HFFc6 (cell line): ENCODE measurements at regions not wholly inside any gene's neighbourhood (a gene's known extent, or its start where the extent isn't known, plus 50 kb on each side); places are given as distances from the start of the nearest gene placed in this dataset.
"Not testable (repeated sequence)": the region's sequence is repeated elsewhere in the genome, so short reads cannot be mapped to it uniquely, and the experiment has no call there.

Experiments
- DNase-seq: peaks from one replicate; pipeline ENCODE4 v3.0.0-alpha.2; 2018
- H3K27ac Mint-ChIP-seq: 2 replicates; pipeline ENCODE4 v1.8.0; 2020; ENCODE audit warnings: mild to moderate bottlenecking, mixed read lengths
- H3K27me3 Mint-ChIP-seq: 2 replicates; pipeline ENCODE4 v1.8.0; 2021; ENCODE audit warnings: mild to moderate bottlenecking, moderate library complexity, mixed read lengths; ENCODE audit not compliant: insufficient read depth
- H3K36me3 Mint-ChIP-seq: 2 replicates; pipeline ENCODE4 v1.8.0; 2021; ENCODE audit warnings: low read depth, mixed read lengths
- H3K4me1 Mint-ChIP-seq: 2 replicates; pipeline ENCODE4 v1.8.0; 2020; ENCODE audit warnings: low read depth, mixed read lengths
- H3K4me3 Mint-ChIP-seq: 2 replicates; pipeline ENCODE4 v1.8.0; 2020; ENCODE audit warnings: mild to moderate bottlenecking, moderate library complexity, mixed read lengths
- H3K9me3 Mint-ChIP-seq: 2 replicates; pipeline ENCODE4 v1.8.0; 2020; ENCODE audit warnings: mild to moderate bottlenecking, mixed read lengths
- CTCF ChIP-seq: fragments of 200-600 bp; sonication (generic); IDR thresholded peaks from 2 replicates; pipeline ENCODE4 v1.5.0; 2021; ENCODE audit warnings: antibody characterized with exemption, mild to moderate bottlenecking

GRCh38 chr6:43885399-43886066 is 115.5 kb downstream of the VEGFA start:
- Mint-ChIP-seq H3K4me3 (no peak overlapping the region), H3K36me3 (no peaks in the 10 kb centered on the region), H3K27me3 (peaks cover 14% of the 10 kb centered on the region), H3K9me3 (no peaks in the 10 kb centered on the region; the same call in 1 of the 2 replicates), H3K27ac (no peak overlapping the region), H3K4me1 (no peaks in the 10 kb centered on the region)
- DNase-seq, result no peak
- no peak for TF ChIP-seq CTCF

- peaks cover 10% of the 10 kb centered on the region for H3K27me3 Mint-ChIP-seq
- DNase-seq, result no peak
- no peak overlapping the region for H3K27ac Mint-ChIP-seq
- no peaks in the 10 kb centered on the region for H3K36me3 Mint-ChIP-seq
- H3K9me3 Mint-ChIP-seq, result no peaks in the 10 kb centered on the region; the same call in 1 of the 2 replicates
- no peak overlapping the region for H3K4me3 Mint-ChIP-seq
- no peak for TF ChIP-seq CTCF
- no peaks in the 10 kb centered on the region for H3K4me1 Mint-ChIP-seq
Measured at GRCh38 chr6:43884652-43885022, 114.6 kb downstream of the VEGFA start.

- no peak overlapping the region for H3K4me3 Mint-ChIP-seq
- no peak overlapping the region for H3K27ac Mint-ChIP-seq
- no peak for DNase-seq
- no peaks in the 10 kb centered on the region; the same call in 1 of the 2 replicates for H3K9me3 Mint-ChIP-seq
- no peaks in the 10 kb centered on the region for H3K36me3 Mint-ChIP-seq
- no peak for TF ChIP-seq CTCF
- peaks cover 7% of the 10 kb centered on the region for H3K27me3 Mint-ChIP-seq
- no peaks in the 10 kb centered on the region for H3K4me1 Mint-ChIP-seq
Measured at GRCh38 chr6:43883847-43884651, 114.0 kb downstream of the VEGFA start.

GRCh38 chr6:43882690-43883448 is 112.9 kb downstream of the VEGFA start:
- not testable (repeated sequence) for H3K36me3 Mint-ChIP-seq, H3K27me3 Mint-ChIP-seq, H3K27ac Mint-ChIP-seq, H3K4me1 Mint-ChIP-seq, DNase-seq, H3K9me3 Mint-ChIP-seq, H3K4me3 Mint-ChIP-seq

GRCh38 chr6:43880236-43881137 is 110.5 kb downstream of the VEGFA start:
- H3K27ac Mint-ChIP-seq, result no peak overlapping the region
- no peak overlapping the region for H3K4me3 Mint-ChIP-seq
- H3K4me1 Mint-ChIP-seq, result no peaks in the 10 kb centered on the region; the same call in 1 of the 2 replicates
- TF ChIP-seq CTCF, result no peak
- no peaks in the 10 kb centered on the region for H3K36me3 Mint-ChIP-seq
- H3K27me3 Mint-ChIP-seq, result peaks cover 2% of the 10 kb centered on the region
- no peaks in the 10 kb centered on the region; the same call in 1 of the 2 replicates for H3K9me3 Mint-ChIP-seq
- no peak for DNase-seq
